Daoy (cell line): ENCODE measurements at regions not wholly inside any gene's neighbourhood (a gene's known extent, or its start where the extent isn't known, plus 50 kb on each side); places are given as distances from the start of the nearest gene placed in this dataset.
"Not testable (repeated sequence)": the region's sequence is repeated elsewhere in the genome, so short reads cannot be mapped to it uniquely, and the experiment has no call there.

Experiments used
- DNase-seq: peaks from one replicate; pipeline ENCODE4 v3.0.0-alpha.2; 2015; ENCODE audit warnings: low read depth

GRCh38 chr4:118502967-118503366 is 150.2 kb upstream of the PRSS12 start:
- not testable (repeated sequence) for DNase-seq

GRCh38 chr4:118504927-118505326 is 152.1 kb upstream of the PRSS12 start:
- DNase-seq = not testable (repeated sequence)

DNA sequence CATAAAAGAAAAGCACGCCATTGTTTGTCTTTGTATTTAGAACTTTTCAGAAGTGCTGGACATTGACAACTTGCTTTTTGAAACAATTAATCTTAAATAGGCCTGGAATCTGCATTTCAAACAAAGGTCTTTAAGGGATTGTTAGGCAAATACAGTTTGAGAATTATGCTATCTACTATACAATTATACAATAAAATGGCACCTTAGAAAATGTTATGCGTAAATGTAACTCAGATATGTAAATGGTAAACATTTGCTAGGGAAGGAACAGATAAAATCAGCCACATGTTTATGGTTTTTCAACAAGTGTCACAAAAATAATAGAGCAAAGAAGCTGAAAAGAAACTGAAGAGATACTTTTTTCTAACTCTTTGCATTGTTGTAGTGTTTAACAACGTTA is 152.7 kb upstream of the PRSS12 start:
- DNase-seq = not testable (repeated sequence)

DNA sequence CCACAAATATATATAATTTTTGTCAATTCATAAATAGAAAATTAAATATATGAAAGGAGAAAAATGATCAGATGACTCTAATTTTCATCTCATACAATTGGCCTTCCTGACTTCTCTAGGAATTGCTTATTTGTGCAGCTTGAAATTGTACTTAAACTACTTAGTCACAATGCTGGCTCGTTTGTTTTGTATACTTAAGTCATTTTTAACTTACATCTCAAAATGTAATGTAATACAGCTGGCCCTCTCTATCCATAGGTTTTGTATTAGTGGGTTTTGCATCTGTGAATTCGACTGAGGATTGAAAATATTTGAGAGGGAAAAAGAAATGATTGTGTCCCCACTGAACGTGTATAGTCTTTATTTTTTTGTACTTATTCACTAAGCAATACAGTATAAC is 160.1 kb upstream of the PRSS12 start:
- not testable (repeated sequence) for DNase-seq

GRCh38 chr4:118514332-118514731 is 161.5 kb upstream of the PRSS12 start:
- DNase-seq = not testable (repeated sequence)

GRCh38 chr4:118516107-118516506 is 163.3 kb upstream of the PRSS12 start:
- DNase-seq = not testable (repeated sequence)

DNA sequence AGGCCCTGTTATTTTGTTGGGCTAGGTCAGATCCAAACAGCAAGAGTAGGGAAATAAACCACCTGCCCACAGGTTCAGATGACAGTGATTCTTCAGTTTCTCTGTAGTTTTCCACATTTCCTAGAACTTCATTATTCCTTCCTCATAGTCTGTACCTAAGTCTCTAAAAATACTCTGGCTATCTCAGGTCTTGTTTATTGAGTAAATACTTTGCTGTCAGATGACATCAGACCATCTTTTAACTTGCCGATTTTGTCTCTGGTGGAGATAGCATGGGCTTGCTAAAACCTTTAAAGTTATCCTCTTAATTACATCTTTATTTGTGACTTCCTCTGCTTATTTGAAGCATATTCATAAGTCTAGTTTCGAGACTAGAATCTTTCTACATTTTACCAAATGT is 155.1 kb upstream of the METTL14 start:
- DNase-seq = not testable (repeated sequence)

- DNase-seq = not testable (repeated sequence)
Measured at GRCh38 chr4:118531947-118532346, 153.2 kb upstream of the METTL14 start.

GRCh38 chr4:118535788-118536187 is 149.4 kb upstream of the METTL14 start:
- DNase-seq = not testable (repeated sequence)

- not testable (repeated sequence) for DNase-seq
Measured at GRCh38 chr4:118539412-118540077, 145.6 kb upstream of the METTL14 start.

DNA sequence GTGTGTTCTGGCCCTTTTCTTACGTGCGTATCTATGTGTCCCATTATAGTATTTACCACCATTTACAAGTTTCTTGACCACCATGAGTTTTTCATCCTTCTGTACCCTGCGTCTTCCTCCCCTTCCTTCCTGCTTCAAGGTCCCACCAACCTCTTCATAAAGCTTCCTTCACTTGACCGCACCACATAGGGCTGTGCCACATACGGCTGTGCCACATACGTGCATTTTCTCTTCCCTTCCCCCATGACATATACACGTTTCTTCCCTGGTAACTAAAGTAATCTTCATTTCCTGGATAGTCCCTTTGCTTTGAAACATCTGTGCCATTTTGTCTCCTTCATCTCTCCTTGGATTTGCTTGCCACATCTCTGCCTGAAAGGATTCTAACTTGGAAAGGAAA is 128.6 kb upstream of the METTL14 start:
- not testable (repeated sequence) for DNase-seq

- DNase-seq = peak; percentile 80
Measured at GRCh38 chr4:118557298-118557851, 127.8 kb upstream of the METTL14 start.

GRCh38 chr4:118558188-118558587 is 127.0 kb upstream of the METTL14 start:
- not testable (repeated sequence) for DNase-seq

DNA sequence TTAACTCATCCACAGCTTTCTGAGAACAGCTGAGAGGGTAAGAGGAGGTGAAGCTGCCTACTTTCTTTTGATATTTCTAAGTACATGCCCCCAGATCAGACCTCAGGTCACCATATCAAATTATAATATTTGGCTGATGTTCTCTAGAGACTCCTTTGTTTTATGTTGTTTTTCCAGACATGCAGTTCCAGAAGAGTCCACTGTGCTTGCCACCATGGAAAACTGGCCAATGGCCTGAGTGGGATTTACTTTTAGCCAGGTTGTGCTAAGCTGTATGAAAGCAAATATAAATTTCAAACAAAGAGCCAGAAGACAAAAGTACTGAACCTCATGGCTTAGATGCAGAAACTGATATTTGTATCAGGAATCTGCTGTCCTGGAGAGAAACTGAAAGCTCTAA is 123.6 kb upstream of the METTL14 start:
- not testable (repeated sequence) for DNase-seq

- DNase-seq = peak; percentile 90
Measured at GRCh38 chr4:118566003-118566513, 119.1 kb upstream of the METTL14 start.

GRCh38 chr4:118572991-118573390 is 112.2 kb upstream of the METTL14 start:
- not testable (repeated sequence) for DNase-seq

- DNase-seq = not testable (repeated sequence)
Measured at GRCh38 chr4:118574251-118574913, 110.8 kb upstream of the METTL14 start.

DNA sequence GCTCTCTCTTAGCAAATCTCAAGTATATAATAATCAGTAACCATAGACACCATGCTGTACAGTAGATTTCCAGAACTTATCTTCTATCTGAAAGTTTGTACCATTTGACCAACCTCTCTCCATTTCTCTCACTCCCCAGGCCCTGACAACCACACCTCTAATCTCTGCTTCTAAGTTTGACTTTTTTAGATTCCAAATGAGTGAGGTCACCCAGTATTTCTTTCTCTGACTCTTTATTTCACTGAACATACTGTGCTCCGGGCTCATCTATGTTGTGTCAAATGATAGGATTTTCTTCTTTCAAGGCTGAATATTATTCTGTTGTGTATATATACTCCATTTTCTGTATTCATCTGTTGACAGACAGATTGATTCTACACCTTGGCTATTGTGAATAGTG is 110.1 kb upstream of the METTL14 start:
- peak; percentile 13 for DNase-seq

GRCh38 chr4:118575726-118576125 is 109.5 kb upstream of the METTL14 start:
- DNase-seq = not testable (repeated sequence)

DNA sequence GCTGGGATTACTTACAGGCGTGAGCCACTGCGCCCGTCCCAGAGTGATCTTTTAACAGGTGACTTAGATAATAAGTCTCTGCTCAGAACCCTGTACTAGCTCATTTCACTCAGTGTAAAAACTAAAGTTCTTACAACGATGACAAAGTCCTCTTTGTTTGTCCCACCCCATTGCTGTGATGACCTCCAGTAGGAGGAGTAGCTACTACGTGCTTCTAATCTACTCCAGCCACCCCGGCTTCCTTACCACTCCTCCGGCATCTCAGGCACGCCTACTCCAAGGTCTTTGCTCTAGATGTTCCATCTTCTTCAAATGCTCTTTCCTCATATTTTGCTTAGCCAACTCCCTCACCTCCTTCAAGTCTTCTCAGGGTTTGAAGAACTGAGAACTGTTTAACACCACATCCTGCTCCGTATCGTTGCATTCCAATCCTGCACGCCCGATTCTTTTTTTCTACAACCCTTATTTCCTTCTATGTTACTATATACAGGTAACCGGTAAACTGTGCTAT is 108.4 kb upstream of the METTL14 start:
- DNase-seq = not testable (repeated sequence)

- DNase-seq = no peak
Measured at GRCh38 chr4:118585015-118585414, 100.2 kb upstream of the METTL14 start.

DNA sequence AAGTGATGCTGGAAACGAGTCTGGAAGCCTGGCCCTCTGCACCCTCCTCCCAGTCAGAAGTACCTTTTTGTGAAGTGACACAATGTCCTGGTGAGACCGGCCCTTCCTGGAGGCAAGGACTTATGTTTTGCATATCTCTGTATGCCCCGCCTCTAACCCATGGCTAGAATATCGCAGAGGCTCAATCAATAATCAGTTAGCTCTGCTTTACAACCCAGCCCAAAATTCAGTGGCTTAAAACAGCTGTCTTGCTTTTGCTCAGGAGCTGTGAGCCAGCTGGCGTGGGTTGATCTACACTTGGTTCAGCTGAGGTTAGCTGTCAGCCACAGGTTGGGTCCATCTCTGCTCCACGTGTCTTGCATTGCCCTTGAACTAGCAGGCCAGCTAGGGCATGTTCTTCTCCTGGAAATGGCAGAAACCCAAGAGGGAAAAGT is 98.8 kb upstream of the METTL14 start:
- DNase-seq = no peak
